Vagina (tissue), 2 donors: ENCODE measurements at regions not wholly inside any gene's neighbourhood (a gene's known extent, or its start where the extent isn't known, plus 50 kb on each side); places are given as distances from the start of the nearest gene placed in this dataset.

ENCODE experiments used
- CTCF ChIP-seq, 3 experiments: fragments of 450-650 bp in 2 of 3; fragments of 200-600 bp in 1 of 3; sonication (generic) in 1 of 3; IDR thresholded peaks; one replicate each; pipeline ENCODE4 v1.5.1; 2017 to 2019; ENCODE audit warnings: antibody characterized with exemption in 3 of 3, mild to moderate bottlenecking in 2 of 3, moderate library complexity in 2 of 3
- POLR2A ChIP-seq, 2 donors: fragments of 450-650 bp; IDR thresholded peaks; one replicate each; pipeline ENCODE4 v1.6.1; 2017; ENCODE audit warnings: antibody characterized with exemption in 2 of 2, mild to moderate bottlenecking in 2 of 2, moderate library complexity in 2 of 2

- no peak for TF ChIP-seq CTCF (IDR thresholded peaks at IDR 0.05)
- TF ChIP-seq POLR2A (IDR thresholded peaks at IDR 0.05): no peak
Measured at GRCh38 chr5:91955610-91956009, 572.5 kb upstream of the ARRDC3 start.
